ENCODE measurements at regions not wholly inside any gene's neighbourhood (a gene's known extent, or its start where the extent isn't known, plus 50 kb on each side); places are given as distances from the start of the nearest gene placed in this dataset.

DNA sequence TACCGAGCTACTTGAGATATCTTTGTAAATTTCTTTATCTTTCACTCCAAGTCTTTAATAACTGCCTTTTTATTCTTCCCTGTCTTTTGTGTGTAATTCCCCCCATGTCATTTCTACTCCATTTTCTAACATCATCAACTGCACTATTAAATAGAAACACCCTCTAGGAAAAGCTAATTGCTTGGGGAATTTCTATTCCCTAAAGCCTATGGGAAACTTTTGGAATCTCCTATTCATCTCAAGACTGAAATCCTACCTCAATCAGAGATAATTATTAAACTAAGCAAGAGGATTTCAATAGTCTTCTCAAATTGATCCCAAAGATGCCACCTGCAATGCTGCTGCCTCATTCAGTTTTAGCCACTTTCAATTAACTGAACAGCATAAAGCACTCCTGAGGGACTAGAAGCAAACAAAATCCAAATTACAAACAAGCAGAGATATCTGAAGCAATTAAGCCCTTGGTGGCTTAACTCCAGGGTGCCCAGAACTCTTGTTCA, 598.7 kb downstream of the IGSF11 start:
- TF ChIP-seq, protein P1, sequence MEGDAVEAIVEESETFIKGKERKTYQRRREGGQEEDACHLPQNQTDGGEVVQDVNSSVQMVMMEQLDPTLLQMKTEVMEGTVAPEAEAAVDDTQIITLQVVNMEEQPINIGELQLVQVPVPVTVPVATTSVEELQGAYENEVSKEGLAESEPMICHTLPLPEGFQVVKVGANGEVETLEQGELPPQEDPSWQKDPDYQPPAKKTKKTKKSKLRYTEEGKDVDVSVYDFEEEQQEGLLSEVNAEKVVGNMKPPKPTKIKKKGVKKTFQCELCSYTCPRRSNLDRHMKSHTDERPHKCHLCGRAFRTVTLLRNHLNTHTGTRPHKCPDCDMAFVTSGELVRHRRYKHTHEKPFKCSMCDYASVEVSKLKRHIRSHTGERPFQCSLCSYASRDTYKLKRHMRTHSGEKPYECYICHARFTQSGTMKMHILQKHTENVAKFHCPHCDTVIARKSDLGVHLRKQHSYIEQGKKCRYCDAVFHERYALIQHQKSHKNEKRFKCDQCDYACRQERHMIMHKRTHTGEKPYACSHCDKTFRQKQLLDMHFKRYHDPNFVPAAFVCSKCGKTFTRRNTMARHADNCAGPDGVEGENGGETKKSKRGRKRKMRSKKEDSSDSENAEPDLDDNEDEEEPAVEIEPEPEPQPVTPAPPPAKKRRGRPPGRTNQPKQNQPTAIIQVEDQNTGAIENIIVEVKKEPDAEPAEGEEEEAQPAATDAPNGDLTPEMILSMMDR (IDR thresholded peaks at IDR 0.05; ENCODE audit: low read depth, low read length): no peak
- H3K9me3 ChIP-seq (ENCODE audit: low read depth): no peaks in the 10 kb centered on the region
- no peak overlapping the region for H3K4me3 ChIP-seq
- H3K4me1 ChIP-seq (ENCODE audit: low read depth): peaks cover 14% of the 10 kb centered on the region
- no peak for DNase-seq (ENCODE audit: low read depth in 1 of 2, low spot score in 1 of 2)
- H3K36me3 ChIP-seq: no peaks in the 10 kb centered on the region
- H3K27me3 ChIP-seq: no peaks in the 10 kb centered on the region
- H3K27ac ChIP-seq: no peak overlapping the region

DNA sequence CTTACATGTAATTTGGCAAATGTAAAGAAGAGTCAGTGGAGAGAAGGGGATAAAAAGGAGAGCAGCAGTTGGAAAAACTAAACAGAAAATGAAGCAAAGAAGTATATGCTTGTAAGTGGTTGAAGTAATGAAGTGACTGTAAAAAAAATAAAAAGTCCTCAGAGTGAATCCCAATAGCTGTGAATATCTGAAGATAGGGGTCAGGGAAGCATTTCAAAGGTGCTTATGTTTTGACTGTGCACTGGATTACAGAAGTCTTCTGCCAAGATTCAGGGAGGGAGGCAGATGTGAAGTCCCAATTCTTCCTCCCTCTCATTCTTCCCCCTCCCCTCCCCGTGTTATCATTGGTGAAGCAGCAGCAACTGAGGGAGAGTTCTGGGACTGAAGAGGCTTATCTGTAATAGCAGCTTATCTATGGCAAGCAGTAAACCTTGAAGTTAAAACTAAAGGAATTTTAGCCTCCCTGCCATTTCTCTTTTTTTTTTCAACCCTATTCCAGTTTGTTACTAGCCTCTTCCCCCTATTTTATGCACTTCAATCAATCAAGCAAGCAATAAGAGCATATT, 597.9 kb downstream of the IGSF11 start:
- H3K4me3 ChIP-seq: no peak overlapping the region
- no peak for DNase-seq (ENCODE audit: low read depth in 1 of 2, low spot score in 1 of 2)
- H3K4me1 ChIP-seq (ENCODE audit: low read depth): peaks cover 14% of the 10 kb centered on the region
- H3K9me3 ChIP-seq (ENCODE audit: low read depth): no peaks in the 10 kb centered on the region
- H3K27ac ChIP-seq: no peak overlapping the region
- H3K36me3 ChIP-seq: no peaks in the 10 kb centered on the region
- TF ChIP-seq, protein P1 (IDR thresholded peaks at IDR 0.05; ENCODE audit: low read depth, low read length): no peak
- H3K27me3 ChIP-seq: no peaks in the 10 kb centered on the region

DNA sequence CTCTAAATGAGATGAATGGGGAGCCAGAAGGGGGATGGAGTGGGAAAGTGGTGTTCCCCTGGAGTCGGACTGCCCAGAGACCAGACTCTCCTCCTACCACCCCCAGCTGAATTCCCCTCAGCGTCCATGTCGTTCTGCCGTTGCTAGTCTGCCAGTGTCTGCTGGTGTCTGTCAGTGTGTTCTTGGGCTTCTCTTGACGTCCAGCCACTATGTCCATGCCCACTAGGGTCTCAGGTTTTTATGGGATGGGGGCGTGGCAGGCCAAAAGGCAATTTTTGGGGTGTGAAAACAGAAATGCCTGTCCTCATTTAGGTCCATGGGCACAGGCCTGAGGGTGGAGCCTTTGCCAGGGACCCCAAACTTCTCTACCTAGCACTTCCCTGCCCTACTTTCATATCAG, 589.6 kb downstream of the IGSF11 start:
- H3K27me3 ChIP-seq: no peaks in the 10 kb centered on the region
- no peaks in the 10 kb centered on the region for H3K4me1 ChIP-seq (ENCODE audit: low read depth)
- TF ChIP-seq, protein P1 (IDR thresholded peaks at IDR 0.05; ENCODE audit: low read depth, low read length): no peak
- H3K9me3 ChIP-seq (ENCODE audit: low read depth): no peaks in the 10 kb centered on the region
- no peak overlapping the region for H3K27ac ChIP-seq
- no peak overlapping the region for H3K4me3 ChIP-seq
- H3K36me3 ChIP-seq: no peaks in the 10 kb centered on the region
- no peak for DNase-seq (ENCODE audit: low read depth in 1 of 2, low spot score in 1 of 2)

DNA sequence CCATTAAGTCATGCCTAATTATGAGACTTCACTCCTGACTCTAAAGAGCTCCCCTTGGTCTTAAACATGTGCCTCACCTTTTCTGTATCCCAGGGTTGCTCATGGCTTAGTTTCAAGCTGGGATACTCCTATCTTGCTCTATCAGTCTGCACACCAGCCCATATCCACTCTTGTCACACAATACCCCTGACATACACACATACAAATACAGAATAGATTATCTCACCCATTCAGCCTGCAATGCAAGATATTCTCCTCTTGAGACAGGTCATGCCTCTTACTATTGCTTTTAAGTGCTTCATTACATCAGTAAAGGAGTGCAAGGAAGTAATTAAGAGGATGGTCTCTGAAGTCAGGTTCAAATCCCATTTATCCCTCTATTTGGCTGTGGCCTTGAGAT, 587.3 kb downstream of the IGSF11 start:
- H3K27ac ChIP-seq: no peak overlapping the region
- TF ChIP-seq, protein P1 (IDR thresholded peaks at IDR 0.05; ENCODE audit: low read depth, low read length): no peak
- no peaks in the 10 kb centered on the region for H3K9me3 ChIP-seq (ENCODE audit: low read depth)
- no peaks in the 10 kb centered on the region for H3K27me3 ChIP-seq
- H3K36me3 ChIP-seq: no peaks in the 10 kb centered on the region
- H3K4me1 ChIP-seq (ENCODE audit: low read depth): no peaks in the 10 kb centered on the region
- no peak overlapping the region for H3K4me3 ChIP-seq
- no peak for DNase-seq (ENCODE audit: low read depth in 1 of 2, low spot score in 1 of 2)

DNA sequence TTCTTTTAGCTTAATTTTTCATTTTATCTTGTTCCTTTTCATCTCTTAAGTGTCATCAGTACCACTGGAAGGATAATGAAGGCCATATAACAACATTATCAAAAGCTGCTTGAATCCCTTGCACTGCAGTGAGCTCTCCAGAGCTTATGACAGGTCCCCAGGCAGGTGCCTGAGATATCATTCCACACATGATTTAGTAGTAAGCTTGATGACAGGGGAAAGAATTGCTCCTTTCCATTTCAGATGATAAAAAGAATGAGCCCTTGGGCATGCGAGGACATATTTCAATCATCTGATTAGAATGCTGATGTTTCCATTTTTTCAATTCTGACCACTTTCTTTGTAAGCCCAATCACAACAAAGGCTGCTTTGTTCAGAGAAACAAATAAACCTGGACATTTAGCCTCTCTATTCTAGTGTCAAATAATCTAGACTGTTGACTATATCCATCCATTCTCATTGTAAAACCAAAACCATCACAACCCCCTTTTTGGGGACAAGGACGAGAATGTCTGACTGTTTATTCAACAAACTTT, 567.8 kb downstream of the IGSF11 start:
- no peak for DNase-seq (ENCODE audit: low read depth in 1 of 2, low spot score in 1 of 2)
- no peak overlapping the region for H3K4me3 ChIP-seq
- no peaks in the 10 kb centered on the region for H3K9me3 ChIP-seq (ENCODE audit: low read depth)
- H3K36me3 ChIP-seq: no peaks in the 10 kb centered on the region
- H3K4me1 ChIP-seq (ENCODE audit: low read depth): no peaks in the 10 kb centered on the region
- no peak overlapping the region for H3K27ac ChIP-seq
- TF ChIP-seq, protein P1 (IDR thresholded peaks at IDR 0.05; ENCODE audit: low read depth, low read length): no peak
- H3K27me3 ChIP-seq: no peaks in the 10 kb centered on the region

Measured in cardiac muscle cell (in vitro differentiated cells and primary cell).